ENCODE measurements at regions not wholly inside any gene's neighbourhood (a gene's known extent, or its start where the extent isn't known, plus 50 kb on each side); places are given as distances from the start of the nearest gene placed in this dataset.

DNA sequence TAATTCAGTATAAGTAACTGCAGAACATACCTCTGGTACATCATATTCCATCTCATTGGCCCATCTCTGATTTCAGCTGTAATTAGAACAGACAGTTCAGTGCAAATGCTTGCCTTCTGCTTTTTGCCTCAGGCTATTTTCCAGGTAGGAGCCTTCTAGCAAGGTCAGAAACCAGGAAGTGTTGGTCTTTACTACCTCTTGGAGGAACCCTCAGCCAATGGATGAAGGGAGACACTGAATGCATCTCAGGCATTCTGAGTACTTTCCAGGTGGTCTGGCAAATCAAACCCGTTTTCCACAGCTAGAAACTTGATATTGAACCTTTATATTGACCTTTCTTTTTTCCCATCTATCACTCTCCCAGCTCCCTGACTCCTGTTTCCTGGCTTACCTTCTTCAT, 348.5 kb upstream of the SOX2 start:
- H3K36me3 ChIP-seq (ENCODE audit: control insufficient read depth in 4 of 4, insufficient read depth in 3 of 4, low read depth in 1 of 4, low read length in 3 of 4): no peaks in the 10 kb centered on the region
- no peak for DNase-seq (ENCODE audit: low spot score)
- no peak overlapping the region for H3K9ac ChIP-seq (ENCODE audit: low read depth in 1 of 2, low read length in 2 of 2)
- no peaks in the 10 kb centered on the region for H3K9me3 ChIP-seq (ENCODE audit: control insufficient read depth in 4 of 4, low read length in 3 of 4)
- no peaks in the 10 kb centered on the region for H3K4me1 ChIP-seq (ENCODE audit: control insufficient read depth in 4 of 4, insufficient read depth in 4 of 4, low read length in 3 of 4)
- no peak overlapping the region for H3K4me3 ChIP-seq (ENCODE audit: low read depth in 1 of 3, low read length in 3 of 3)
- no peaks in the 10 kb centered on the region for H3K27me3 ChIP-seq (ENCODE audit: control insufficient read depth in 4 of 4, insufficient read depth in 4 of 4, low read length in 3 of 4)
- WGBS: 24% methylated on average over 1 of the region's 1 CpG
- TF ChIP-seq, protein P1, sequence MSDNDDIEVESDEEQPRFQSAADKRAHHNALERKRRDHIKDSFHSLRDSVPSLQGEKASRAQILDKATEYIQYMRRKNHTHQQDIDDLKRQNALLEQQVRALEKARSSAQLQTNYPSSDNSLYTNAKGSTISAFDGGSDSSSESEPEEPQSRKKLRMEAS (IDR thresholded peaks at IDR 0.05): no peak
- TF ChIP-seq, protein P2, sequence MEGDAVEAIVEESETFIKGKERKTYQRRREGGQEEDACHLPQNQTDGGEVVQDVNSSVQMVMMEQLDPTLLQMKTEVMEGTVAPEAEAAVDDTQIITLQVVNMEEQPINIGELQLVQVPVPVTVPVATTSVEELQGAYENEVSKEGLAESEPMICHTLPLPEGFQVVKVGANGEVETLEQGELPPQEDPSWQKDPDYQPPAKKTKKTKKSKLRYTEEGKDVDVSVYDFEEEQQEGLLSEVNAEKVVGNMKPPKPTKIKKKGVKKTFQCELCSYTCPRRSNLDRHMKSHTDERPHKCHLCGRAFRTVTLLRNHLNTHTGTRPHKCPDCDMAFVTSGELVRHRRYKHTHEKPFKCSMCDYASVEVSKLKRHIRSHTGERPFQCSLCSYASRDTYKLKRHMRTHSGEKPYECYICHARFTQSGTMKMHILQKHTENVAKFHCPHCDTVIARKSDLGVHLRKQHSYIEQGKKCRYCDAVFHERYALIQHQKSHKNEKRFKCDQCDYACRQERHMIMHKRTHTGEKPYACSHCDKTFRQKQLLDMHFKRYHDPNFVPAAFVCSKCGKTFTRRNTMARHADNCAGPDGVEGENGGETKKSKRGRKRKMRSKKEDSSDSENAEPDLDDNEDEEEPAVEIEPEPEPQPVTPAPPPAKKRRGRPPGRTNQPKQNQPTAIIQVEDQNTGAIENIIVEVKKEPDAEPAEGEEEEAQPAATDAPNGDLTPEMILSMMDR (IDR thresholded peaks at IDR 0.05; ENCODE audit: low read depth, low read length, missing input control): no peak
- TF ChIP-seq, protein P3, sequence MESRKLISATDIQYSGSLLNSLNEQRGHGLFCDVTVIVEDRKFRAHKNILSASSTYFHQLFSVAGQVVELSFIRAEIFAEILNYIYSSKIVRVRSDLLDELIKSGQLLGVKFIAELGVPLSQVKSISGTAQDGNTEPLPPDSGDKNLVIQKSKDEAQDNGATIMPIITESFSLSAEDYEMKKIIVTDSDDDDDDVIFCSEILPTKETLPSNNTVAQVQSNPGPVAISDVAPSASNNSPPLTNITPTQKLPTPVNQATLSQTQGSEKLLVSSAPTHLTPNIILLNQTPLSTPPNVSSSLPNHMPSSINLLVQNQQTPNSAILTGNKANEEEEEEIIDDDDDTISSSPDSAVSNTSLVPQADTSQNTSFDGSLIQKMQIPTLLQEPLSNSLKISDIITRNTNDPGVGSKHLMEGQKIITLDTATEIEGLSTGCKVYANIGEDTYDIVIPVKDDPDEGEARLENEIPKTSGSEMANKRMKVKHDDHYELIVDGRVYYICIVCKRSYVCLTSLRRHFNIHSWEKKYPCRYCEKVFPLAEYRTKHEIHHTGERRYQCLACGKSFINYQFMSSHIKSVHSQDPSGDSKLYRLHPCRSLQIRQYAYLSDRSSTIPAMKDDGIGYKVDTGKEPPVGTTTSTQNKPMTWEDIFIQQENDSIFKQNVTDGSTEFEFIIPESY (IDR thresholded peaks at IDR 0.05): no peak
- TF ChIP-seq FOXA2 (IDR thresholded peaks at IDR 0.05) (no peak), NR2F2 (IDR thresholded peaks at IDR 0.05) (no peak), GABPA (IDR thresholded peaks at IDR 0.05 in 1 of 2, conservative IDR thresholded peaks at IDR 0.05 in 1 of 2) (no peak), HNF4A (conservative IDR thresholded peaks at IDR 0.05) (no peak), SP1 (IDR thresholded peaks at IDR 0.05) (no peak), JUND (IDR thresholded peaks at IDR 0.05) (no peak), RXRA (IDR thresholded peaks at IDR 0.05) (no peak), HNF4G (IDR thresholded peaks at IDR 0.05) (no peak), EGR1 (IDR thresholded peaks at IDR 0.05; ENCODE audit: low read depth in 2 of 2) (no peak), FOXA1 (IDR thresholded peaks at IDR 0.05) (no peak), RAD21 (IDR thresholded peaks at IDR 0.05) (no peak), YY1 (IDR thresholded peaks at IDR 0.05) (no peak), TAF1 (conservative IDR thresholded peaks at IDR 0.05) (no peak)
- TF ChIP-seq, protein P4, sequence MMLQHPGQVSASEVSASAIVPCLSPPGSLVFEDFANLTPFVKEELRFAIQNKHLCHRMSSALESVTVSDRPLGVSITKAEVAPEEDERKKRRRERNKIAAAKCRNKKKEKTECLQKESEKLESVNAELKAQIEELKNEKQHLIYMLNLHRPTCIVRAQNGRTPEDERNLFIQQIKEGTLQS (IDR thresholded peaks at IDR 0.05): no peak
- TF ChIP-seq, protein P5, sequence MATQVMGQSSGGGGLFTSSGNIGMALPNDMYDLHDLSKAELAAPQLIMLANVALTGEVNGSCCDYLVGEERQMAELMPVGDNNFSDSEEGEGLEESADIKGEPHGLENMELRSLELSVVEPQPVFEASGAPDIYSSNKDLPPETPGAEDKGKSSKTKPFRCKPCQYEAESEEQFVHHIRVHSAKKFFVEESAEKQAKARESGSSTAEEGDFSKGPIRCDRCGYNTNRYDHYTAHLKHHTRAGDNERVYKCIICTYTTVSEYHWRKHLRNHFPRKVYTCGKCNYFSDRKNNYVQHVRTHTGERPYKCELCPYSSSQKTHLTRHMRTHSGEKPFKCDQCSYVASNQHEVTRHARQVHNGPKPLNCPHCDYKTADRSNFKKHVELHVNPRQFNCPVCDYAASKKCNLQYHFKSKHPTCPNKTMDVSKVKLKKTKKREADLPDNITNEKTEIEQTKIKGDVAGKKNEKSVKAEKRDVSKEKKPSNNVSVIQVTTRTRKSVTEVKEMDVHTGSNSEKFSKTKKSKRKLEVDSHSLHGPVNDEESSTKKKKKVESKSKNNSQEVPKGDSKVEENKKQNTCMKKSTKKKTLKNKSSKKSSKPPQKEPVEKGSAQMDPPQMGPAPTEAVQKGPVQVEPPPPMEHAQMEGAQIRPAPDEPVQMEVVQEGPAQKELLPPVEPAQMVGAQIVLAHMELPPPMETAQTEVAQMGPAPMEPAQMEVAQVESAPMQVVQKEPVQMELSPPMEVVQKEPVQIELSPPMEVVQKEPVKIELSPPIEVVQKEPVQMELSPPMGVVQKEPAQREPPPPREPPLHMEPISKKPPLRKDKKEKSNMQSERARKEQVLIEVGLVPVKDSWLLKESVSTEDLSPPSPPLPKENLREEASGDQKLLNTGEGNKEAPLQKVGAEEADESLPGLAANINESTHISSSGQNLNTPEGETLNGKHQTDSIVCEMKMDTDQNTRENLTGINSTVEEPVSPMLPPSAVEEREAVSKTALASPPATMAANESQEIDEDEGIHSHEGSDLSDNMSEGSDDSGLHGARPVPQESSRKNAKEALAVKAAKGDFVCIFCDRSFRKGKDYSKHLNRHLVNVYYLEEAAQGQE (IDR thresholded peaks at IDR 0.05): no peak
- H3K27ac ChIP-seq (ENCODE audit: low read depth in 1 of 2, low read length in 2 of 2): no peak overlapping the region
